RPMI7951 (cell line): ENCODE measurements at regions not wholly inside any gene's neighbourhood (a gene's known extent, or its start where the extent isn't known, plus 50 kb on each side); places are given as distances from the start of the nearest gene placed in this dataset.
"Not testable (repeated sequence)": the region's sequence is repeated elsewhere in the genome, so short reads cannot be mapped to it uniquely, and the experiment has no call there.

Experiments
- DNase-seq: peaks from one replicate; pipeline ENCODE4 v3.0.0-alpha.2; 2012; ENCODE audit warnings: low read depth

GRCh38 chr2:215832791-215833190, 180.6 kb downstream of the MREG start:
- DNase-seq, result no peak

GRCh38 chr2:215831296-215831913, 181.9 kb downstream of the MREG start:
- no peak for DNase-seq

GRCh38 chr2:215830304-215830703, 183.0 kb downstream of the MREG start:
- DNase-seq, result peak; percentile 95

GRCh38 chr2:215829261-215829660, 184.1 kb downstream of the MREG start:
- DNase-seq, result no peak

- peak; percentile 81 for DNase-seq
Measured at GRCh38 chr2:215828528-215829184, 184.7 kb downstream of the MREG start.

- DNase-seq, result peak; percentile 33
Measured at GRCh38 chr2:215826838-215827441, 186.4 kb downstream of the MREG start.

GRCh38 chr2:215826376-215826775, 187.0 kb downstream of the MREG start:
- DNase-seq, result peak; percentile 51

GRCh38 chr2:215825707-215826106, 187.6 kb downstream of the MREG start:
- peak; percentile 38 for DNase-seq

- DNase-seq, result not testable (repeated sequence)
Measured at GRCh38 chr2:215821298-215821697, 192.1 kb downstream of the MREG start.

GRCh38 chr2:215819713-215820112, 193.6 kb downstream of the MREG start:
- not testable (repeated sequence) for DNase-seq

GRCh38 chr2:215817046-215817445, 196.3 kb downstream of the MREG start:
- no peak for DNase-seq

GRCh38 chr2:215816424-215816823, 196.9 kb downstream of the MREG start:
- no peak for DNase-seq

- DNase-seq, result no peak
Measured at GRCh38 chr2:215815960-215816359, 197.4 kb downstream of the MREG start.

GRCh38 chr2:215812966-215813365, 200.4 kb downstream of the MREG start:
- DNase-seq, result peak; percentile 35

GRCh38 chr2:215811409-215812345, 201.7 kb downstream of the MREG start:
- DNase-seq, result no peak

GRCh38 chr2:215811003-215811402, 202.3 kb downstream of the MREG start:
- no peak for DNase-seq

GRCh38 chr2:215808996-215809395, 204.4 kb downstream of the MREG start:
- DNase-seq, result peak; percentile 26

- DNase-seq, result no peak
Measured at GRCh38 chr2:215808194-215808593, 205.2 kb downstream of the MREG start.

GRCh38 chr2:215805493-215805892, 207.9 kb downstream of the MREG start:
- DNase-seq, result no peak

GRCh38 chr2:215803150-215803549, 210.2 kb downstream of the MREG start:
- no peak for DNase-seq

- peak; percentile 48 for DNase-seq
Measured at GRCh38 chr2:215799194-215799593, 214.2 kb downstream of the MREG start.

- peak; percentile 89 for DNase-seq
Measured at GRCh38 chr2:215797676-215798075, 215.7 kb downstream of the MREG start.
